ENCODE measurements at regions not wholly inside any gene's neighbourhood (a gene's known extent, or its start where the extent isn't known, plus 50 kb on each side); places are given as distances from the start of the nearest gene placed in this dataset.

DNA sequence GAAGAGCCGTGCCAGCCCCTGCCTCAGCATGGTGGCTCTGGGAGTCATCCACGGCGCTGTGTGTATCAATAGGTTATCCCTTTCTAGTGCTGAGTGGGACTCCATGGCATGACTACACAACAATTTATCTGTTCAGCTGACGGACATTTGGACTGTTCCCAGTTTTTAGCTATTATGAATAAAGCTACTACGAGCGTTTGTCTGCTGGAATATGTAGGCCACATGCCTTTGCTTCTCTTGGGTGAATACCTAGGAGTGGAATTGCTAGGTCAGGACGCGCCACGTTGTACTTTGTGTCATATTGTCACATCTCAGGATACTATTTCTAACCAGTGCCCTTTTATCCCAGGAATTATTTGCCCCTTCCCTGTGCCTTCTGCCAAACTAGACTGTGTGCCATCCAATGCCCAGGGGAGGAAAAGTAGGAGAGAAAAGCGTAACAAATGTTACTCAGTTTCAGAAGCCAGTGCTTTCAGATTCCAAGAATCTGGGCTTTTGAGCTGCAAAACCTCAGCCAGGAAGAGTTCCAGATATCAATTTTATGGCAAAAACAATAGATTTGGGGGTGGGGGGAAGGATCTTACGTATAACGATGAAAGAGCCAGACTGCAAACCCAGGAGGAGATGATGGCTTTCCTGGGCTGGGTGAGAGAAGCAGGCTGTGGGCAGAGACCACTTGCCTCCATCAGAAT lies 62.5 kb upstream of the NCOR2 start:
- no peak for DNase-seq

DNA sequence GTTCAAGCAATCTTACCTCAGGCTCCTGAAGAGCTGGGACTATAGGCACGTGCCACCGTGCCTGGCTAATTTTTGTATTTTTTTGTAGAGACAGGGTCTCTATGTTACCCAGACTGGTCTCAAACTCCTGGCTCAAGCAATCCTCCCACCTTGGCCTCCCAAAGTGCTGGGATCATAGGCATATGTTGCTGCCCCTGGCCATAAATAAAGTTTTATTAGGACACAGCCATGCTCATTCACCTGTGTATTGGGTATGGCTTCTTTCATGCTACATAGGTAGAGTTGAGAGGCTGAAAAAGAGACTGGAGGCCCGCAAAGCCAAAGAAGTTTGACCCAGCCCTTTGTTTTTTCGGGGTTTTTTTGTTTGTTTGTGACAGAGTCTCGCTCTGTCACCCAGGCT lies 61.7 kb upstream of the NCOR2 start:
- no peak for DNase-seq

GRCh38 chr12:124627956-124628355 lies 60.5 kb upstream of the NCOR2 start:
- no peak for DNase-seq

GRCh38 chr12:124626971-124627411 lies 59.6 kb upstream of the NCOR2 start:
- DNase-seq: no peak

- no peak for DNase-seq
These were observed 58.7 kb upstream of the NCOR2 start for GRCh38 chr12:124625867-124626675.

- DNase-seq: no peak
These were observed 57.4 kb upstream of the NCOR2 start for GRCh38 chr12:124624823-124625222.

- DNase-seq: no peak
These were observed 56.1 kb upstream of the NCOR2 start for GRCh38 chr12:124623344-124624035.

DNA sequence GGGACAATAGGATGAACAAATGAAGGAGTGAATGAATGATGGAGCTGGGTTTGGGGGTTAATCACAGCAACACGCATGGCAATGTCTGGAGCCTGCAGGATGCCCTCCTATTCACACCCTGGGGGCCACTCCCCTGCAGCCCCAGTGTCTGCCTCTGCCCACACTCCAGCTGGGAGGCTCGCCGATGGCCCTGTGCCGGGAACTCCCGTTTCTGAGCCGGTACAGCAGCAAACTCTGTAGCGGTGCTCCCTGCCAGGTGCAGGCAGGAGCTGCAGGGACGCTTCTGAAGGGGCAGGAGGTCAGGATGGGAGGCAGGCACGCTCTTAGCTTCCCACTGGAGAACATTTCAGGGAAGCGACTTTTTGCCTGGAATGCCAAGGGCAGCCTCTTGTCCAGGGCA lies 55.4 kb upstream of the NCOR2 start:
- DNase-seq: no peak

DNA sequence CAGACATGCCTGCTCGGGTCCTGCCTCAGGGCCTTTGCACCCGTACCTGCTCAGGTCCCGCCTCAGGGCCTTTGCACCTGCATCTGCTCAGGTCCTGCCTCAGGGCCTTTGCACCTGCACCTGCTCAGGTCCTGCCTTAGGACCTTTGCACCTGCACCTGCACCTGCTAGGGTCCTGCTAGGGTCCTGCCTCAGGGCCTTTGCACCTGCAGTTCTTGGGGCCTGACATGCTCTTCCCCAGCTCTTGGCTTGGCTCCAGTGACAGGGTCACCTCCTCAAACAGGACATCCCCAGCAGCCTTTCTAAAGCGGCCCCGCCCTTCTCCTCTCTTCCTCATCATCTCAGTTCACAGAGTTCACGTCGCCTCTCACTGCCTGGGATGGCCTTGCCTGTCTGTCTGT lies 54.9 kb upstream of the NCOR2 start:
- no peak for DNase-seq

- DNase-seq: no peak
These were observed 53.9 kb upstream of the NCOR2 start for GRCh38 chr12:124621296-124621660.

DNA sequence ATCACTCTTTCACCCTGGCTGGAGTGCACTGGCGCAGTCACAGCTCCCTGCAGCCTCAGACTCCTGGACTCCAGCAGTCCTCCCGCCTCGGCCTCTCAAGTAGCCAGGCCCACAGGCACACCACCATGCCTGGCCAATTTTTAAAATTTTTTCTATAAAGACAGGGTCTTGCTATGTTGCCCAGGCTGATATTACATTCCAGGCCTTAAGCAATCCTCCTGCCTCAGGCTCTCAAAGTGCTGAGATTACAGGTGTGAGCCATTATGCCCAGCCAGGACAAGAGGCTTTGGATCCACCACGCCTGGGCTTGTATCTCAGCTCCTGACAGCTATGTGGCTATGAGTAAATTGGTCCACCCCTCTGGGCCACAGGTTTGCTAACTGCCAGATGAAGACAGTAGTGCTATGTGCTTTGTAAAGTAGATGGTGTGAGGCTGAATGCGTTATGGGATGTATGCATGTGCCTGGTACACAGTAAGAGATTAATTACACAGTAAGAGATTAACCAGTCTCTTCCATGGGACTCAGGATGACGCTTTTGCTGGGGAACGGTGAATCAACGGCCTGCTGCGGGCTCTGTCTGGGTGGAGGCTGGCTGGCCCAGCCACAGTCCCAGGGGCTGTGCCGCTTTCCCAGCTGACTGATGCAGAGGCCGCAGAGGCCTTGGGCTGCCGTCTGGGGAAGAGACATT lies 53.3 kb upstream of the NCOR2 start:
- DNase-seq: no peak

- no peak for DNase-seq
These were observed 51.0 kb upstream of the NCOR2 start for GRCh38 chr12:124618291-124618902.

DNA sequence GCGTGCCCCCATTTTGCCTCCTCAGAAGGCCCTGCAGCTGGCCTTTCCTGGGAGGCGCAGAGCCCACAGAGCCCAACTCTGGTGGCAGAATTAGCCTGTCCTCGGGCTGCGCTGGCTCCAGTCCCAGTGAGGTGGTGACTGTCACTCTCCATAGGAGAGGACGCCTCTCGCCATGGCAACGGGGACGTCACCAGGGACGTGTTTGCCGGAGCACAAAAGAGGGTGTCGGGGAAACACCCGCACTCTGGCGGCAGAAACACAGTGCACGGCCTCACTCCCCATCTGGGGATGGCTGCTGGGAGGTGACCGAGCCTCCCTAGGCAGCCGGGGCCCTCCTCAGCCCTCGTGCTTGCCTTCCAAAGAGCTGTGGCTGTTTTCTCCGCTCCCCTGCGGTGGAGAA lies 50.2 kb upstream of the NCOR2 start:
- DNase-seq: no peak

Measured in cerebellar nuclear complex (tissue), 1 donor.